Loucy (cell line): ENCODE measurements at regions not wholly inside any gene's neighbourhood (a gene's known extent, or its start where the extent isn't known, plus 50 kb on each side); places are given as distances from the start of the nearest gene placed in this dataset.

Experiments used
- CTCF ChIP-seq: fragments of 200-600 bp; sonication (generic); conservative IDR thresholded peaks from 2 replicates; pipeline ENCODE4 v1.5.1; 2014; ENCODE audit warnings: mild to moderate bottlenecking, antibody characterized with exemption, low read length
- EZH2phosphoT487 ChIP-seq: fragments of 200-600 bp; IDR thresholded peaks from 2 replicates; pipeline ENCODE4 v1.6.1; 2018; ENCODE audit warnings: antibody characterized with exemption, mild to moderate bottlenecking, moderate library complexity, borderline replicate concordance

- TF ChIP-seq CTCF (no peak), EZH2phosphoT487 (no peak)
These were observed 426.5 kb upstream of the NFE2L3 start for GRCh38 chr7:25725451-25725850.
